GM21515 (cell line): ENCODE measurements at regions not wholly inside any gene's neighbourhood (a gene's known extent, or its start where the extent isn't known, plus 50 kb on each side); places are given as distances from the start of the nearest gene placed in this dataset.

Experiments used
- ATAC-seq: cut with Tn5 transposase; IDR thresholded peaks from one replicate; pipeline ENCODE4 v1.9.1; 2021; ENCODE audit not compliant: unreplicated experiment

DNA sequence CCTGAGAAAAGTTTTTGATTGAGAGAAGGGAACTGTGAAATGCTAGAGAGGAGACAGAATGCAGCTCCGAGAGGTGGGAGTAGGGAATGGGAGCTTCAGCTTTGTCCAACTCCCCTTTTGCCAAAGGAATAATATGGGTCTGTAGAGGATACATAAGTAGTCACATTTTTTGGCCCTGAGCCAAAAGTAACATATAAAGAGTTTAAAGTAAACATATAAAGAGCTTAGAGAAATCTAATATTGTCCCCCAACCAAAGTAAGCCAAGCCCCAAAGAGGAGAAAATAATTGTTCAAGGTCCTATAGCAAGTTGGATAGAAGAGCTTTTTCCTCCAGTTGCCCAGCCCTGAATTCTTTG, 215.1 kb downstream of the TMEM114 start:
- no peak for ATAC-seq

DNA sequence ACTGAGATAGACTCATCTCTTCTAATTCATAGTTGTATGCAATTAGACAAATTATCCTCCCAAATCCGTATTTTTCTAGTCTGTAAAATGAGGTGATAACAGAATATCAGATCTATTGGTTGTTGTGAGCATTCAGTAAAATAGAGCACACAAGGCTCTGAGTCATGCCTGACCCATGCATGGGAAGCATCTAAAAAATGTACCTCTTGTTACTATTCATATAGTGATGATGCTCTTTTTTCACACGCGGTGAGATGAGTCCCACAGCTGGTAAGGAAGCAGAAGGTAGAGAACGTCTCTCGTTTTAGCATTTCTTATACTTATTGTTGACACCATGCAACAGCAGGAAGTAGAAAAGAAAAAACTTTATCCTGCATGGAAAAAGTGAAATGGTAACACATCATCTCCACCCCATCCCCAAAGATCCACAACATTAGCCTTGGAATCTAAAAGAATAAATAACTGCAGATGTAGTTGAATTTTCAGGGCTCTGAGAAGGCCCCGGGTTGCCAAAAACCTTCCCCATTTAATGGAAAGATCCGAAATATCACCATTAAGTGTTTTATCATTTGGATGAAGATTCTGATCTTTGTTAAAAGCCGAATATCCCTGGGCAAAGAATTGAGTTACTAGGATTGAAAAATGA, 215.6 kb downstream of the TMEM114 start:
- no peak for ATAC-seq

DNA sequence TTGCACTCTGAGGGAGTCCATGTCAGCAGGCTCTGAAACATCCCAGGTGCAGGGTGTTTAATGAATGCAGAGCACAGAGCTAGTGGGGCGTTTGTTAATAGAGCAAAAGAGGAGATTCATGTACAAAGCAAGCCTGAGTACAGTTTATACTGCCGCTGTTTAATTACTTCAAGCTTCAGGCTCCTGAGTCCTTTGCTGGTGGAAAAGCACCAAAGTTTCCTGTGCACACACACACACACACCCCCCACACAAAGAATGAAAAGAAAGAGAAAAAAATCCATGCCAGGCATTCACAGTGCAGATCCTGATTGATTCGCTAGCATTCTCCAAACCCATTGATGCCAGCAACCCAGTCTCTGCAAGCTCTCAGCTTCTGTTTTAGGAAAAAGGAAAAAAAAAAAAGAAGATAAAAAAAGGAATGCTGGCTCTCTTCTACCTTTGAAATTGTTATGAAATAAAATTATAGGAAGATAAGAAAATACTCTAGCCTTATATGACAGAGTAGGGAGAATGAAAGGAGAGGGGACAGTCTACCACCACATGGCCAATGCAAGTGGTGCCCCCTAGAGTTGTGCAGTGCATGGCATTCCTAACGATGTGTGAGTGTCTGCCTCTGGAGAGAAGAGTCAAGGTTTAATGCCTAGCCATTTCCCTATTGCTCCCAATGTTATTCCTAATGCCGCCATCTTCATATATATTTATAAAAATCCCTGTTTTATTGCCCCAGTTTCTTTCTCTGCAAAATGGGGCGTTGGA, 216.5 kb downstream of the TMEM114 start:
- ATAC-seq, result no peak

DNA sequence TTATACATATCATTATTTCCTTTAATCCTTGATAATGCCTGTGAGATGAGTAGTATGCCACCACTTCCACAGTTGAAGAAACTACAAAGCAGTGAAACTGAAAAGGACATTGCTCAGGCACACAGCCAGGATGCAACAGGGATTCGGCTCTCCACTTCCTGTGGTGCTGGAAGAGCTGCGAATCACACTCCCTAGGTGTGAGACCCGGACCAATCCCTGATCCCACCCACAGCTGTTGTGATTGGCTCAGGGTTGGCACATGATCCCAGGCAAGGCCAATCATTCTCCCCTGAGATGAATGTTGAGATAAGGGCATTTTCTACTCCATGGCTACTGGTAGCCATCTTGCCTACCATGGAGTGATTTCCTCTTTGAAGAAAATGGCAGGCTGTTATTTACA, 218.2 kb downstream of the TMEM114 start:
- ATAC-seq, result no peak

DNA sequence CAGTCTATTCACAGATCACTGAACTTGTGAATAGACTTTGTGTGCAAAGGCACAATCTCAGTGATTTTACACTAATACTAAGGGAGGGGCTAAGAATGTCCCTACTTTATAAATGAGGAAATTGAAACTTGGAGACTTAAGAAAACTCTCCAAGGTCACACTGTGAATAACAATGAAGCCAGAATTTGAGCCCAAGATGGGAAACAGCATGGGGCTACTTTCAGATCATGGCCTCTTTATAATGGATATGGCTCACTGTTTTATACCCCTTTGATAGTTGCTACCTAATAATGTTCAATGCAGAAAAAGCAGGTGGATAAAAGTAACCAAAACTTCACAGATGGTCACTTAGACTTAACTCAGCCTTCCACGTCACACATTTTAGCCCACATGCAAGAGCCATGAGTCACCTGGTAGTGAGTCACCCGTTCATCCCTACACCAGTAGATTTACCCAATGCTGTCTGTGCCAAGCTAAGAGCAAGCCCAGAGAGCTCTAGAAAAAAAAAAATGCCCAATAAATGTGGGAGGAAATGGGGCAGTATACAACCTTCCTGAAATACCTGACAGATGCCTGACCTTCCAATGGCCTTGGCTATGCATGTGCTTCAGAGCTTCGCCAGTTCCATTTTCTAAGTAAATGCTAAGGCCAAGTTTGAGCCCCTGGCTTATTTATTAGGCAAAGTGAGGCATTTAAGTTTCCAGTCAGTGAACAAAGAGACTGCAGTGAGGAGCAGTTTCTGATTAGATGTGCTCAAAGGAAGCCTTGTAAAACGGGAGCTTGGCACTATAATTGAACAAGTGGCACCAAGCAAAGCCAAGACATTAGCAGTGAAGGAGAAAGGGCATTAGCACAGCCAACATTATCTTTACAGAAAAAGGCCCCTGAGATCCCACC, 219.7 kb downstream of the TMEM114 start:
- ATAC-seq, result no peak

DNA sequence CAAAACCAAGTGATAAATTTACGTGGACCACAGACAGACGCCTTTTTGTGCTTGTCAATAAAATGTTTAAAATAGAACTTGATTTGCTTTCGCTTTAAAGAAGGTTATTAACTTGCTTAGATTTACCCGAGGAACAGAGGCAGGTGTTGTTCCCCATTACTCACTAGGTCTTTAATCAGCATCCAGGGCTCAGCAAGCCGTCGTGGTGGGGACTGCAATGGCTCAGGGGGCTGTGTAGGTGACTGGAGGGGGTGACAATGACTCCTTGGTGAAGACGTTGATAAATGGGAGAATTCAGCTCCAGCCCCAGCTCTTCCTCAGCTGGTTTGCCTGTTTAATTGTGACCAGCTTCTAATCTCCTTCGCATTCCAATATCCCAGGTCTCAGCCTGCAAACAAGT, 231.4 kb downstream of the TMEM114 start:
- no peak for ATAC-seq

DNA sequence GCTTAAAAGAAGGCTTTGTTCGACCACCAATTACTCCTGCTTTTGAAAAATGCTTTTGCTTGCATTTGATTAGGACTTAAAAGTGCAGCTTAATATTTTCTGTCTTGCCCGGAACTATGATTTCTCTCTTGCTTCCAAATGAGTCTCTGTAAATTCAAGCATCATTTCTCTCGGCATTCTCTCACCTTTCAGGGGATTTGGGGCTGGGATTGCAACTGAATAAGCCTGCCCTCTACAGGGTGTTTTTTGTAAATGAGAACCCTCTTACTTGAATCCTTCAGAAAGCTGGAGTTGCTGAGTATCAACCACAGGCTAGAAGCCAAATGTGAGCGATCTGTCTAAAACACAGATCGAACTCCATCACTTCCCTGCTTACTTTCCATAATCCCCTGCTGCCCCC, 234.6 kb downstream of the TMEM114 start:
- ATAC-seq, result no peak

DNA sequence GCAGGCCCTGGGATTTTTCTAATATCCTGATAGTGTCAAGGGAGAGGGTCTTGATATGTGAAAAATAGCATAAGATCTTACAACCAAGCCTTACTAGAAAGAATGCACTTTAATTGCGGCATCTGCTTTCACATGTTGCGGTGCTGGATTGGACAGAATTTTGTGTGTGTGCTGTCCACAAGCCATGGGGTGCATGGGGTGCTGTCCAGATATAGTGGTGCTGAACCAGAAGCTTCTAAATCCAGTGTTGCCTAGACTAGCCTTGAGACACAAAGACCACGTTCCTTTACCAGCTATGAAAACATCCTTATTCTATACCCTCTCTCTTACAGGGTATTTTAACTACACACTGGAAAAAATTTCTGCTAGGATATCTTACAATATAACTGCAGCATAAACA, 244.0 kb downstream of the TMEM114 start:
- no peak for ATAC-seq

DNA sequence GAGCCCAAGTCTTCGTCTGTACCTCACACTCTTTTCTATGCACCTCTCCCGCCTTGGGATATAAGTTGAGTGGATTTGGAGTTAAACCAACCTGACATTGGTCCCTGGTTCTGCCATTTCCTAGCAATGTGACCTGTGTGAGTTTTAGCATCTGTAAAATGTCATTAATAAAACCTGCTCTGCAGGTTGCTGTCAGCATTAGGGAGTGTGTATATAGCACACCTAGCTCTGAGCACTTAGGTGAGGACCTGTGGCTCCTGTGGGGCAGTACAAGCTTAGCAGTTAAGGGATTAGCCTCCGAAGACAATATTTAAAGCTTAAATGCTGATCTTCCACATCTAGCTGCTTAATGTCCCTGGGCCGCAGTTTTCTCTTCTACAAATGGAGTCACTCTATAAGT, 248.0 kb downstream of the TMEM114 start:
- ATAC-seq, result no peak

DNA sequence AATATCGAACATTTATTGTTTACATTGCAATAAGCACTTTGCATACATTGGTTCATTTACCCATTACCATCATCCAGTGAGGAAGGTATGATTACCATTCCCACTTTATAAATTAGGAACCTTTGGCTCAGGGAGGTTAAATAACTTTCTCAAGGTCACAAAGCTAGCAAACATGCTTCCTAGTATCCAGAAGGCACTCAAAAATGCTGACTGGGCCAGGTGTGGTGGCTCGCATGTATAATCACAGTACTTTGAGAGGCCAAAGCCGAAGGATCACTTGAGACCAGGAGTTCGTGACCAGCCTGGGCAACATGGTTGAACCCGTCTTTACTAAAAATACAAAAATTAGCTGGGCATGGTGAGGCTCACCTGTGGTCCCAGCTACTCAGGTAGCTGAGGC, 259.6 kb downstream of the TMEM114 start:
- no peak for ATAC-seq

DNA sequence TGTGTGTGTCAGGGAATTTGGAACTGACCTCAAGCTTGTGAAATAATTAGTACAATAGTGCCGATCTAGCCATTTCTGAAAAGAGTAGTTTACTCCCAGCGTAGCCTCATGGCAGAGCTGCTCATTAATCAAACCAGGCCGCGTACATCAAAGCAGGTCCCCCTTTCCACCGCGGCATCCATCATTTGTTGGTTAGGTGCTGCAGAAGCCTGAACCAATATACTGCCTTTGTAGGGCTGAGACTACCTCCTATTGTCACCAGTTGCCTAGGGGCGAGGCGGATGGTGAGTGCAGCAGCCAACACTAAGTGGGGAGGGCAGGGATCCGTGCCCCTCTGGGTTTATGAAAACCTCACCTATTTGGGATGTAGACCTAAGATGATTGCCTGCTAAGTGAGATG, 264.1 kb downstream of the TMEM114 start:
- no peak for ATAC-seq

DNA sequence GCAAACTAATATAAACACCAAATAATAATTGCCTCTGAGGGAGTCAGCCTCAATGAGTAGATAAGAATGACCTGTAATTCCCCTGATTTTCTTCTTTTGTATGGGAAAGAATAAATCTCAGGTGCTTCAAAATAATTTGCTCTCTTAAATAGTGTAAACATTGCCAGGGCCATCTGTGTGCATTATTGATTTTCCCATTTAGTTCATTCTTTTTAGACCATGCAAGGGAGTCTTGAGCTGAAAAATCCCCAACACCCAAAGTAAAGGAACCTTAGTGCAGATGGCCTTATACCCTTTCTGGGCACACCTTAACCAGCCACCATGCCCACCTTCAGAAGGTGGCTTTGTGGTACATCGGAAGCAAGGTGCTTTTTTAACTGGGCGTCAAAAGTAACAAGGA, 267.2 kb downstream of the TMEM114 start:
- no peak for ATAC-seq

DNA sequence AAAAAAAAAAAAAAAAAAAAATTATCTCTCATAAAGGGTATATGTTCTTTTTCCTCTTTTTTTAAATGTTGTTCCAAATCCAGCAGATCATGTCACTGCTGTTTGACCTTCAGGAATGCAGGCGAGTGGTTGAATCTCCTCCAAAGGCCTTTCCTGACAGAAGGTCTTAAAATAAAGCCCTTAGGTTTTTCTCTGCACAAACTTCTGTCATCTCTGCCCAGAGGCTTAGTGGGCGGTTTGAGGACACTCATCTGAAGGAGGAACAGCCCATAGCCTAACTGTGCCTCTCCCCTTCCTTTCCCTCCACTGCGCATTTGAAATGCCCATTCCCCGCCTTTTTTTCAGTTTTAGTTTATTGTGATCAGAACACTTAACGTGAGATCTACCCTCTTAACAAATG, 270.2 kb downstream of the TMEM114 start:
- ATAC-seq, result no peak

DNA sequence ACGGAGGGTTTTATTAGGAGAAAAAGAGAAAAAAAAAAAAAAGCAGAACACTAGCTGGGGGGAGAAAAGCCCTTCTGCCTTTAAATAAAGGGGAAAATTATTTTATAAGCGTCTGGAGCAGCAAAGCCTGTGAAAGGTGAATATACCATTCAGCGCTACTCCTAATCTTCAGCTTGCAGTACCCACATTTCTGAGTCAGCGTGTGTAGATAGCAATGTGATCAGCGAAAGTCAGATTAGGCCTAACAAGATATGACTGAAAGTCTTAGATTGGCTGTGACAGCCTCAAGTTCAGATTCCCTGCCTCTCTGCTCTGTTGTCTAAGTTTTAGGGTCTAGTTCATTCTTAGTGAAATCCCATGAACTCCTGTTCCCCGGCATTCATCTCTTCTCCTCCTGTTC, 279.5 kb downstream of the TMEM114 start:
- no peak for ATAC-seq

DNA sequence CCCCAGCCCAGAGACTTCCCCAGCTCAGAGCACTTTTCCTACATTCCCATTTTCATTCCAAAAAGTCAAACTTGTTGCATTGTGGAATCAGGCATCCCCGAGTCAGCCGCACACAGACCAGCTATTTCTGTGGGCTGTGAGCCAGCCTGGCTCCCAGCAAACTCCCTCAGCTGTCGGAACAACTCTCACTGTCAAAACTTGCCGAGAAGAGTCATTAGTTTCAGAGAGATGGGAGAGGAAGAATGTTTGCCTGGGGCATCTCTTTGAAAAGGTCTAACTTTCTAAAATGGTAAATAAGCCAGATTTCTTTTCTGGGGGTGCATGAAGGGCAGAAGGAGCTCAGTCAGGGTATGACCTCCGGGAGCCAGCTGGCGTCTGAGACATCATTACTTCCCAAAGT, 280.0 kb downstream of the TMEM114 start:
- no peak for ATAC-seq

DNA sequence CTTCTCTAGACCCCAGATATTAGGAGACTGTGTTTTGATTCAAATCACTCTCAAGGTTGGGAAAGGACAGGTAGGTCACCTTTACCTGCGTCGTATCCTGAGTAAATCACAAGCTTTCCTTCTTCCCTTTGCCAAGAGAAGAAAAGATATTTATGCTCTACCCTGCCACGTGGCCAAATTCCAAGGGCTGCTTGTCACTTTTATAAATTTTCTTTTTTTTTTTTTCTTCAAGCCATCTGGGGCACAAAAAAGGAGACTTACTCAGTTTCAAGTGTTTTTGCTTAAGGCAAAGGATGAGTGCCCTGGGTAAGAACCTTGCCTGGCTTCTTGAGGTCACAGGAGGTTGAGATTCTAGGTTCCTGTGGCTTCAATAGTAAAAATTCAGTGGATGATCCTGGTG, 285.1 kb downstream of the TMEM114 start:
- ATAC-seq, result no peak

DNA sequence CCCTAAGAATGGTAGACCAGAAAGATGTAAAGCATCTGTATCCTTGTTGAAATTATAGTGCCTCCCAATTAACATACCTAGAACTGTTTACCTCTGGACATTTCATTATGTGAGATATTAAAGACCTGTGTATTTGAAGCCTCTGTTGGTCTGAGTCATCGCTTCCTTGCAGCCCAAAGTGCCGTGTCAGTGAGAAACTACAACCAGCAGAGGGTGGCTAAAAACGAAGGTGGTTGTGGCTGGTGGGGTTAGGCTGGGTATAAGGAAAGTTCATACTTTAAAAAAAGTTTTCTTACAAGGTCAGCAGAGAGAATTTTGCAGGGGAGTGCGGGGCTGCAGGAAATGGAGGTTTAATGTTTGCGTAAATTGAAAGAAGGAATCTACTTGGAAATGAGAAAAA, 290.7 kb downstream of the TMEM114 start:
- ATAC-seq, result no peak

DNA sequence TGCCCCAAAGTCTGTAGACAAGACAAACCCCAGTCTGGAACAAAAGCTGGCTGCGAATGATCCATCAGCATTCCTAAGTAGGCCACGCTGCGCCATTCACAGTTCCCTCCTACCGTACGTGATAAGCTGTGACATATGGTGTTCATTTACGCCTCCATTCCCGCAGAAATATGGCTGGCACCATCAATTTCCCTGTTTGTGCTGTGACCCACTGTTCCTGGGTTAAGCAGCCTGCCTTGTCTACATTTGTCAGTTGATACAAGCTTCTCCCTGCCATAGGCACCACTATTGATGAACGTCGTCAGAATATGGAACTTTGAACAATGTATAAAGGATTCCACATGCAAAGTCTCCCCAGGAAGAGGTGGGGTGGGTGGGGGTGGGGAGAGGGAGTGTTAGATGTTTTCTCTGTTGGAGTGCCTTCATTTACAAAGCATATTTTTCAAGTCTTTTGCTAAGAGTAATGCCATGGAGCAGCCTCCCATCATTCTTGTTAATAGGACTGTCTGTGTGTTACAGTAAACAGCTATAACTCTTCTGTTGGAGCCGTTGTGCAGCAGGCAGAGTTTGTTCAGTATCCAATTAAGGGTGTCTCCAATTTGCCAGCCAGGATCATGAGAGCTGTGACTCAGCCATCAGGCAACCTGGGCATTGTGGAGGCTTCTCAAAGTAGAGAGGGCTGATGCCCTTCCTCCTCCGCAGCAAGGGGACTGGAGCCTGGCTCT, 294.6 kb downstream of the TMEM114 start:
- no peak for ATAC-seq

DNA sequence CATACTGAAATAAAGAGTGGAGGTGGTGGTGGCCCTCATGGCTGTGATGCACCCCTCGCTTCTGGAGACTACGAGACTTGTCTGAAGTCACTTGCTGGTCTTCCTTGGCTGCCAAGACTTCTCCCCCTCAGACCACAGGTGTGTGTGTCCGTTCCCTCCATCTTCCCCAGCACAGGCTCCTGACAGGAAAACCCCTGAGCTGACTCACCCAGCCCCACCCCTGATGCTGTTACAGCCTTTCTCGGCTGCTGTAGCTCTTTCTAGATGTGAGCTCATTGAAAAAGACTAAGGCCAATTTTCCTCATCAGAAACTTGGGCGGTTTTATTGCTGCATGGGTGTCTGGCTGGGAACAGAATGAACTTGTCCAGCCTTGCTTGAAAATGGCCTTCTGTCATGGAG, 296.9 kb downstream of the TMEM114 start:
- no peak for ATAC-seq

DNA sequence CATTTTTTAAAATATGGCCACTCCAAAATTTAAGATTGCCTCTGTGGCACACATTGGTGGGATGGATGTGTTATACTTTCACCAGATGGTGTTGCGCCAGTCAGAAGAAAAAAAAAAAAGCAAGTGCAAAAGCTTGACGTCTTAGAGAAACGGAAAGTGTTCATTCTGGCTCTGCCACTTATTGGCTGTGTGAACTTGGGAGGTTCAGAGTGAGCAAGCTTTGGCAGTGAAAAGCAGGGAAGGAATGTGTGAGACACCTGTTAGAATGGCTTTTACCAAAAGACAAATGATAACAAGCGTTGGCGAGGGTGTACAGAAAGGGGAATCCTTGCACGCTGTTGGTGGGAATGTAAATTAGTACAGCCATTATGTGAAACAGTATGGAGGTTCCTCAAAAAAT, 298.0 kb downstream of the TMEM114 start:
- ATAC-seq, result no peak

DNA sequence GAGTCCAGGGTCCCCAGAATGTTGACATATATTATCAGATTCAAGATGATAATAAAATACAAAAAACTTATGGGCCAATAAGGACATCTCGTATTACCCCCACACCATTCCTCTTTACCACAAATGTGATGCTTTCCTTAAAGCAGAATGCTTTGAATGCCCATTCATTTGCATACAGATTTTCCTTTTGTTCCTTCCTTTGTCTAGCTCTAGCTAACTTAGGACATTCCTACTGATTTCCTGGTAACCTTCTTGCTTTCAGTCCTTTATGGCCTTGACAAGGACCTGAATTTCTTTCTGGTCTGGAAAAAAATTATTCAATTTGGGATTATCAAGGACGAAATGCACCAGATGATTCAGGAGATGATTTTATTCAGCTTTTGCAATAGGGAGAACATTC, 304.0 kb downstream of the TMEM114 start:
- ATAC-seq, result no peak
